Right ventricle myocardium superior (tissue), 1 donor: ENCODE measurements at regions not wholly inside any gene's neighbourhood (a gene's known extent, or its start where the extent isn't known, plus 50 kb on each side); places are given as distances from the start of the nearest gene placed in this dataset.
"Not testable (repeated sequence)": the region's sequence is repeated elsewhere in the genome, so short reads cannot be mapped to it uniquely, and the experiment has no call there.

ENCODE experiments used
- ATAC-seq: fragments of 200-7000 bp; cut with Tn5 transposase; one replicate; pipeline ENCODE4 v1.9.1; 2020; ENCODE audit warnings: mild to moderate bottlenecking; ENCODE audit not compliant: poor library complexity
- DNase-seq: peaks from one replicate; pipeline ENCODE4 v3.0.0-alpha.2; 2020
- intact Hi-C: fragments of 100-400 bp; cut with DNase I; formaldehyde crosslinking; loops from one replicate; pipeline ENCODE4 v1.11.2; 2022
- donor health status: DM: no; HTN: yes; CAD: no; lungs with severe emphysema.

GRCh38 chr1:66424530-66424929 is 109.4 kb upstream of the SGIP1 start:
- ATAC-seq, DNase-seq, intact Hi-C loops: not testable (repeated sequence)

GRCh38 chr1:66426239-66426853 is 107.6 kb upstream of the SGIP1 start:
- ATAC-seq = no peak
- intact Hi-C loops = no loop called here
- DNase-seq = no peak

GRCh38 chr1:66430815-66431214 is 103.1 kb upstream of the SGIP1 start:
- intact Hi-C loops, DNase-seq, ATAC-seq: not testable (repeated sequence)

- ATAC-seq (no peak), DNase-seq (no peak)
- intact Hi-C loops = no loop called here
Measured at GRCh38 chr1:66431999-66432398, 102.0 kb upstream of the SGIP1 start.

- ATAC-seq (no peak), DNase-seq (no peak)
- intact Hi-C loops = no loop called here
Measured at GRCh38 chr1:66433611-66434010, 100.3 kb upstream of the SGIP1 start.

GRCh38 chr1:66434096-66434495 is 99.9 kb upstream of the SGIP1 start:
- ATAC-seq = no peak
- no peak for DNase-seq
- intact Hi-C loops = no loop called here

GRCh38 chr1:66435541-66435940 is 98.4 kb upstream of the SGIP1 start:
- DNase-seq (no peak), ATAC-seq (no peak)
- intact Hi-C loops = no loop called here

GRCh38 chr1:66436378-66437135 is 97.4 kb upstream of the SGIP1 start:
- ATAC-seq = no peak
- intact Hi-C loops = no loop called here
- DNase-seq = no peak

GRCh38 chr1:66437136-66437401 is 96.9 kb upstream of the SGIP1 start:
- intact Hi-C loops = no loop called here
- ATAC-seq (no peak), DNase-seq (no peak)

GRCh38 chr1:66438062-66438461 is 95.9 kb upstream of the SGIP1 start:
- intact Hi-C loops = no loop called here
- DNase-seq (no peak), ATAC-seq (no peak)

GRCh38 chr1:66438501-66438900 is 95.5 kb upstream of the SGIP1 start:
- DNase-seq (no peak), ATAC-seq (no peak)
- intact Hi-C loops = no loop called here

GRCh38 chr1:66439031-66439740 is 94.8 kb upstream of the SGIP1 start:
- ATAC-seq (peak; percentile 53), DNase-seq (no peak)
- intact Hi-C loops = no loop called here

GRCh38 chr1:66443793-66444192 is 90.2 kb upstream of the SGIP1 start:
- intact Hi-C loops = loop anchor here (2.0 kb wide), 1 partner anchor 189 kb away; no protein-coding TSS in a partner anchor
- no peak for DNase-seq
- no peak for ATAC-seq

GRCh38 chr1:66444438-66445265 is 89.3 kb upstream of the SGIP1 start:
- ATAC-seq = peak; percentile 41
- intact Hi-C loops = loop anchor here (2.0 to 5.0 kb wide), 2 partner anchors 190 to 482 kb away; no protein-coding TSS in a partner anchor
- DNase-seq = no peak

GRCh38 chr1:66445492-66446181 is 88.3 kb upstream of the SGIP1 start:
- peak; percentile 27 for ATAC-seq
- intact Hi-C loops = loop anchor here (2.0 to 5.0 kb wide), 2 partner anchors 191 to 483 kb away; no protein-coding TSS in a partner anchor

GRCh38 chr1:66446261-66447001 is 87.5 kb upstream of the SGIP1 start:
- intact Hi-C loops = loop anchor here (5.0 kb wide), 1 partner anchor 484 kb away; no protein-coding TSS in a partner anchor
- ATAC-seq = peak; percentile 73

More at GRCh38 chr1:66445492-66446181, 88.3 kb upstream of the SGIP1 start:
- no peak for DNase-seq

GRCh38 chr1:66450043-66450514 is 83.9 kb upstream of the SGIP1 start:
- intact Hi-C loops = no loop called here
- ATAC-seq (peak; percentile 90), DNase-seq (no peak)

More at GRCh38 chr1:66446261-66447001, 87.5 kb upstream of the SGIP1 start:
- DNase-seq = no peak
